ENCODE measurements at regions not wholly inside any gene's neighbourhood (a gene's known extent, or its start where the extent isn't known, plus 50 kb on each side); places are given as distances from the start of the nearest gene placed in this dataset.
"Not testable (repeated sequence)": the region's sequence is repeated elsewhere in the genome, so short reads cannot be mapped to it uniquely, and the experiment has no call there.

DNA sequence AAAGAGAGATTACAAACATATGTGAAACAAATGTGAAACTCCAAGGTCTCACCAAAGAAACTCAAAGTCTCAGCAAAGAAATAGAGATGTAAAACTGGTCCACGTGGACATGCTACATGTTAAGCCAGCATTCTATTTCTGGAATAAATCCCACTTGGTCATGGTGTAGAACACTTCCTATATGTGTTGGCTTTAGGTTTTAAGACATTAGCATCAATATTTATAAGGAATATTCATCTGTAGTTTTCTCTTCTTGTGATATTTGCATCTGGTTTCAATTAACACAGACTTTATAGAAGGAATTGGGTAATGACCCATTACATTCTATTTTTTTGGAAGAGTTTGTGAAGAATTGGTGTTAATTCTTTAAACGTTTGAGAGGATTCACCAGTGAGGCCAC lies 133.1 kb downstream of the COPS8 start:
- DNase-seq, result no peak

DNA sequence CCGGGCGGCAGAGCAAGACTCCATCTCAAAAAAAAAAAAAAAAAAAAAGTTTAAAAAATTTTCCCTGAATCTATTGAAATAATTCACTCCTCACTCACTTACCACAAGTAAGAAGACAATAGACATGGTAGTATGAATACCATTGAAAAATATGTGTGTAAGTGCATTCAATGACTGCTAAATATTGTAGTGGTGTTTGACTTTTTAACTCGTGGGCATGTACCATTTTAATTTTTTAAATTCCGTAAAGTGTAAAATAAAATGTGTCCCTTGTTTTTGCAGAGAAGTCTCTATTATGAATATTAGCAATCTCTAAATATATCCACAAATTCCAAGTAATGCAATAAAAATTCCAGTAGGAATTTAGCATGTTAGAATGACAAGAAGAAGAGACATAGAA lies 134.1 kb downstream of the COPS8 start:
- no peak for DNase-seq

DNA sequence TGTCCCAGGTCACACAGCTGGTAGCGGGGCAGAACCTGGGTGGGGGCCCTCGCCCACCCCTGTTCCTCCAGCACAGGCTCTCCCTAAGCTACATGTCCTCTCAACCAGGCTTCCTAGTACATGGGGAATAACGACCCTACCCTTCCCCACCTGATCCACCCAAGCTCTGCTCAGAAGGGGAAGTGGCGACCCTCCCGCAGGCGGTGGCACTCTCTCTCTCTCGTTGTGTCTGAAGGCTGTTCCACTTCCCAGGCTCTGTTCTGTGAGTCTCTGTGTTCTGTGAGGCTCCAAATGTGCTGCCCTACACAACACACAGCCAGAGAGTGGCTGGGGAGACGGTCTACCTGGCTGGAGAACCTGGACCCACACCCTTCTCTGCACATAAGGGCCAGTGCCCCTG lies 135.8 kb downstream of the COPS8 start:
- DNase-seq, result no peak

DNA sequence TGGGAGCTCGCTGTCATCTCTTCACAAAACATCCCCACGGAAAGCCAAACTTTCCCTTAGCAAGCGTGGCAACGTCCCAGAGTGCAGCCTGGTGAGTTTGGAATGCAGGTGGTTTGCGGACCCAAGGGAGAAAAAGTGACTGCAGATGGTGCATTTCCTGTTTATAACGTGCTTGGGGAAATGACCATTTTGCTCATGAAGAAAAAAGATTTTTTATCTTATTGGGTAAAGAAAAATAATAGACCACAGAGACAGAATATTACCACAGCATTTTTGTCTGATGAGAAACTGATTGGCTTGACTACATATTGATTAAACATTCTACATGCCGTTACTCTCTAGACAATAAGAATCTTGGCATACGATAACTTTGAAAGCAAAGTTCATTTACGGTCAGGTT lies 136.5 kb downstream of the COPS8 start:
- DNase-seq, result no peak

DNA sequence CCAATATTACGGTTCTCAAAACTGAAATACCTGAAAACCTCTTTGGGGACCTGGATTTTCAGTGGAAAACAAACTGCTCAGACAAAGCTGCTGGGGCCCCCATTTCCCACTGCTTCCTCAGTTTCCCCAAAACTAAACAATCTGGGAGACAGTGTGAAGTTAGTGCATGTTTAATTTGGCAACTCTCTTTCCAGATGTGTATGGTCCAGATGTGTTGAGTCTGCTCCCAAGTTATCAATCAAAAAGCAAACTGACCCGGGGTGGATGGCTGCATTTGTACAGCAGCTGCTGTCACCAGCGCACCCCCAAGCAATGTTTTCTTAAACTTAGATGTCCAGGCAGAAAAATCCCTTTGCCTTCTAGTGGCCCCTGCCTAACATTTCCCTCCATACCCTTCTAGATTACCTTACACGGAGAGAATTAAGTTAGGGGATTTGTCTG lies 136.9 kb downstream of the COPS8 start:
- no peak for DNase-seq

DNA sequence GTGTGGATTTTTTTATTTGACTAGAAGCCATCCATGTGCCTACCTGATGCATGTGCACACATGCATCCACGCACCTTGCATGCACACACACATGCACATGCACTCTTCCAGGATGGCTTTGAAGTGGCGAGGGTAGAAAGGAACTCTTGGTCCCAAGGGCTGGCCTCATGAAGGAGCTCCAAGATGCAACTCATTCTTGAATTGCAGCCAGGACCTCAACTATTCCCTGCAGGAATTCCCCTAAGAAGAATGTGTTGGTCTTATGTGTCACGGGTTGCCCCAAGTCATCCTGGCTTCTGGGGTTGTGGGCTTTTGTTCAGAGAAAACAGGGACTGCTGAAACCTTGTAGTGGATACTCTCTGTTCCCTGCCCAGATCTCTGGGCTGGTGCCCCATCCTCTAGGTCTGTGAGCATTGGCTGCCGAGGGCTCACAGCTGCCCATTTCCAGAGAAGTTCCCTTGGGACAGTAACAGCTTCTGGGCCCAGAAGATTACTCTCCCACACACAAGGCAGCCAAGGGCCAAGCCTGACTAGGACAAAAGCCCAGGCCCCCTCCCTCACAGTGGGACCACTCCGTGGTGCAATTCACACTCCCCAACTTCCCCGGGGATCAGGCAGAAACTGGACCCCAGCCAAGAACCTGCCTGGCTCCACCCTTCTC lies 137.6 kb downstream of the COPS8 start:
- no peak for DNase-seq

DNA sequence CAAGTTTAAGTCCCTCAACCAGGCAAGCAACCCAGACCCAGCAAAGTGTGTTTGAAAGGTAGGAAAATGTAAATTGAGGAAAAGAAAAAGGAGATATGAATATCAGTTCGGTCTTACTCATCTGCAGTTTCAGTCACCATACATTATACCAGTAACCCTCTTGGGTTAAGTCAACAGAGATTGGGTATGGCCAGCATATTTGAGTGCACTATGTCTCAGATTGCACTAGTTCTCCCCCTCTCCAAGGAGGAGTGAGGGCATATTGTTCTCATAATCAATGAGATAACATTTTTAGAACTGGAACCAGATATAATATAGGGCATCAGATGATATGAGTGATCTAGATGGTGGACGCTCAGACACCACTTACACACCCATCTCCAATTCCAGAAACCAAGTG lies 141.5 kb downstream of the COPS8 start:
- no peak for DNase-seq

DNA sequence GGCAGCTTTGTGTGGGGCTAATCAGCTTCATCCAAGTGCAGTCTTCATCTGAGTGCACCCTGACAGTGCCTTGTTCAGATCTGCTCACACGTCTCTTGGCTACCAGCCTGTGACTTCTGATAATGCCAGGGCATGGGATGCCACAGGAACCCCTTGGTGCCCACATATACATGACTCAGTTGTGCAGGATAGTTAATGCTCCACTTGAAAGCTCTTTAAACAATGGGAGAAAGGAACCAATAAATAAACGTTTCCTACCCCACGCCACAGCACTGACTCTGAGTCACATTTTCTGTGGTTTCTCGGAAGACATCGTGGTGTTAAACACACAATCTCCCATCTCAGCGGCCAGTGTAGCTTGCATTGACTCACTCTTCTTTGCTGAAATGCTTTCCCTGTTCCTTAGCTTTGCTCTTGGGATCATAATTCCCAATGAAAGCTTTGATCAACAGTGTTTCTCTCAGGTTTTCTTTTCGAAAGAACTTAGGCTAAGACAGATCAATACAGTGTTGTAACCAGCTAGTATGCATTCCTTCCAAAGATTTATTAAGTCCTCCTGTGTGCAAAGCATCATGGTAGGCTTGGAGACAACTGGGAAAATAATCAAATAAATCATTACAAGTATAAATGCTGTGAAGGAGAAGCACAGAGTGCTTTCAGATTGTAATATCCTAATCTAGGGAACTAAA lies 142.0 kb downstream of the COPS8 start:
- DNase-seq, result no peak

DNA sequence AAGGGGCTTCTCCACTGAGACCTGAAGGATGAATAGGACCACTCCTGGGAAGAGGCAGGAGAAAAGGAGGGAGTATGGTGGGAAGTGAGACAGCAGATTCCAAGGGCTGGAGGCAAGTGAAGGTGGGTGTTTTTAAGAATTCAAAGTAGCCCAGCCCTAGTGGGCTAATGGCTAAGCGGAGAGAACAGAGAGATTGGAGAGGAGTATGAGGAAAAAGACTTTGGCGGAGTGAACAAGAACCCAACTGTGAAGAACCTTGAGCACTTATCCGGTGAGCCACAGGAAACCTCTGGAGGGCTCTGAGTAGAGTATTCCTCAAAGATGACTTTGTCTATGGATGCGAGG lies 142.6 kb downstream of the COPS8 start:
- DNase-seq, result no peak

DNA sequence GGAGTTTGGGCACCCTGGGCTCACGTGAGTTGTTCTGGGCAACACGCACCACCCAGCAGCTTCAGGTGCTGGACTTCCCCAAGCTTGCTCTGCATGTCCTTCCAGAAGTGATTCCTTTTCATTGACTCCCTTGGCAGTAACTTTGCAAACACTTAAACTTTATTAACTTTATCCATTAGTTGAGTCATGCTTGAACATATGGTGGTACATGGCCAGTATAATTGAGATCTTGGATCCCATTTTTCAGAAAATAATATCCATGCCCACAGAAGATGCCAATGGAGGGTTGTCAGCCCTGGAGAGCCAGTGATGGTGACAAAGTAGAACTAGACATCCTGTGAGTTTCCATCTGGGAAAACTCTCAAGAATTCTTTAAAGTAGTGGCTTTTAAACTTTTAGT lies 144.2 kb downstream of the COPS8 start:
- DNase-seq, result no peak

DNA sequence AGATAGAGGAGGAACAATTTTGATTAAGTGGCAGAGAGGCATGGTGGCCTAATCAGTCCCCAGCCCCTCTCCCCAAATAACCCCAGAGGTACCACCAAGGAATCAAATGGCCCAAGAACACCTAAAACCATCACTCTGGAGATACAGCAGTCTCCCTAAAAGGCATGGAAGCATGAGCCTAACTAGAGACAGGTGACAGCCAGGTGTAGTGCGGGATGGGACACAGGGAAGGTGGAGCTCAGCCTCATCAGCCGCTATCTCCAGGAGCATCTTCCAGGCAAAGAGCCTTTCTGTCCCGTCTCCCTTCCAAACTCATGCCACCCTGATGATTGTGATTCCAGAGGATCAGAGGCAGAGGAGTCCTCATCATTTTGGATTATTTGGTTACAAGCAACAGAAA lies 144.7 kb downstream of the COPS8 start:
- DNase-seq, result no peak

DNA sequence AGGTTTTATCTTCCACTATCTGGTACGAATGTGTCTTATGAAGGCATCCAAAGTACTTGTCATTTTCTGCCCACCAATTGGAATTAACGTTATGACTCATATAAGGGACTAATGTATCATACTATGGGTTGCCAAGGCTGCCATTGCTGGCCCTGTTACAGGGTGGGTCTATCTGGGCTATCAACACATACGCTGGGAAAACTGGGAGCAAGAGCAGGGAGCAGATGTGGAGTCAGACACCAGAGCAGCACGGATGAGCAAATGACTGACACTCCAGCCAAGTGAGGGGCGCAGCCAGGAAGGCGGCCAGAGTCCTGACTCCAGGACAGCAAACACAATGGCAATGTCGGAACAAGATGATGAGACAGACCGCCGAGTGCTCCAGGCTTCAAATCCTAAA lies 145.9 kb downstream of the COPS8 start:
- no peak for DNase-seq

DNA sequence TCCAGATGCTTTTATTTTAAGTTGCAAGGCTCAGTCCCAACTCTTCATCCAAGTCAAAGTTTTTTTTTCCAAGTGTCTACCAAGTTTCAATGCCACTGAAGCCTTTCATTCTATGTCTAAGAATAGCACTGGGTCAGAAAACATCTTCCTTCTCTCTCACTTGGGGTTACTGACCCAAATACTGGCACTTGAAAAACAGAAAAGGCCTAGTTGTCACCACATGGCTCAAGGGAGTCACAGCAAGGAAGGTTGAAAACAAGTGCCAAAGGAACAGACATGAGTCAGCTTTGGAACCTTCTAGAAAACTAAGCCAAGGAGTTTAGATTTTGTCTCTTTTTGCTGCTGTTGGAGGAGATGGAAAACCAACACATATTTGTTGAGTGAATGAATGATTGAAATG lies 146.5 kb downstream of the COPS8 start:
- no peak for DNase-seq

DNA sequence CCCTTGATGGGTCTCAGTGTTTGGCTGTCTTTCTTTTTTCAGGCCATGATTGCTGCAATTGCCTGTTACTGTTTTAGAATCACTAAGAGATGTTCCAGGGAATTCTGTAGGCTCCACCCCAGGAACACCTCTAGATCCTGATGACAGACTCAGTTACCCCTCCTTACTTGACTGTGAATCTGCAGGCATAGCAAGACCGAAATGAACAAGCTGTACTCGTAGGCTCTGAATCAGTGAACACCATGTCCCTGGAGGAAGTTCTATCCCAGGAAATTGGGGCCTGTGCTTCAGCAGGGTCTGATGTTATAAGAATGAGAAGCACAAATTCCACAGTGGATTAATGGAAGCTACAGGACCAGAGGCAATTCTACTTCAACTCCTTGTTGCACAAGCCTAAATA lies 148.6 kb downstream of the COPS8 start:
- no peak for DNase-seq

DNA sequence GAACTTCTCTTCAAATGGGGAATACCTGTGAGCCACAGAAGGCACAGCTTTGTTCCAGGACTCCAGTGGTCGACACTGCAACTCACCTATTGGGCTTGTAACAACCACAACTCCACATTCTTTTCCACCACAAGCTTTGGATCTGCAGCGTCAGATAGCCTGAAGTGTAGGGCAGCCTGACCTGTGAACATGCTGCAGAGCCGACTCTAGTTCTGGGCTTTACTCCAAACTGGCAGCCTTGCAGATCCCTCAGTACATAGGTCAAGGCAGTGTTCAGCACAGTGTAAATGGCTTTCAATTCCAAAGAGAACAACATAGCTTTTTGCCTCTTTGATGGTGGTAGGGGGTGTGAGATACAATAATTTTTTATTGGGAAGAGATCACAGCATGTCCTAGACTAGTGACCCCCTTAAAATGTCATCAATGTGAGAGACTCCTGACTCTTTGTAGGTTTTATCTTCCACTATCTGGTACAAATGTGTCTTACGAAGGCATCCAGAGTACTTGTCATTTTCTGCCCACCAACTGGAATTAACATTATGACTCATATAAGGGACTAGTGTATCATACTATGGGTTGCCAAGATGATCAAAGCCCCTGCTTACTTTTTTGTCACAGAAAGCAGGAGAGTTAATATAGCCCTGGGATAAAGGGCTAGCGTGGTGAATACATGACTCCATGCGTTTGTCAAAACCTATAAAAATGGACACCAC lies 149.8 kb downstream of the COPS8 start:
- DNase-seq, result no peak

DNA sequence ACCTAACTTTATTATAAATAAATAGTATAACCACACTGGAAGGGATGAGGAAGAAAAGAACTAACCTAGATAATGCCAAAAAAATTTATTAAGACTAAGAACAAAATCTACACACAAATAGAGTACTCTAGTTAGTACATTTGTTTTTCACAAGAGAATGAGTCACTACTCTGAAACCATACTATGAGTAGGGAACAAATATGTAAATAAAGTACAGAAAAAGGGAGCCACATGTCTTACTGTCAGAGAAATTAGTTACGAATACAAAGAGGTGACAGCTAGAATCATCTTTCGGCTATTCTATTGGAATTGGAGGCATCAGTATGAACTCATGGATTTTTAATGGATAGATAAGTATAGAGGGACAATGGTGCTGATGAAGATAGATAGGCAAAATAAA lies 150.5 kb downstream of the COPS8 start:
- DNase-seq, result no peak

DNA sequence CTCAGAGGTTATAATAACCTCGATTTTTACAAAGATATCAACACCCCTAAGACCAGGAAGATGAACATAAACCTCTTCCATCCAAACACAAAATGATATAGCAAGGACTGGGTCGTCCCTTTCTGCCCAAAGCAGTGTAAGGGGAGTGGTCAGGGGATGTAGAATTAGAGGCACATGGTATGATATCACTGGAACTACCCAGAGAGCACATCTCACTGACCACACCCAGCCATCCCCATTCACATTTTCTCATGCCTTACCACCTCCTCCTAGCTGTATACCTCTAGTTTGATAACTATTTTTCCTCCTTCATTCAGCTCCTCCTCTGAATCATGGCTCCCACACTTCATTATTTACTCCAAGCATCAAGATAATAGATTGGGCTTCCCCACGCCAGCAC lies 152.6 kb downstream of the COPS8 start:
- DNase-seq, result no peak

DNA sequence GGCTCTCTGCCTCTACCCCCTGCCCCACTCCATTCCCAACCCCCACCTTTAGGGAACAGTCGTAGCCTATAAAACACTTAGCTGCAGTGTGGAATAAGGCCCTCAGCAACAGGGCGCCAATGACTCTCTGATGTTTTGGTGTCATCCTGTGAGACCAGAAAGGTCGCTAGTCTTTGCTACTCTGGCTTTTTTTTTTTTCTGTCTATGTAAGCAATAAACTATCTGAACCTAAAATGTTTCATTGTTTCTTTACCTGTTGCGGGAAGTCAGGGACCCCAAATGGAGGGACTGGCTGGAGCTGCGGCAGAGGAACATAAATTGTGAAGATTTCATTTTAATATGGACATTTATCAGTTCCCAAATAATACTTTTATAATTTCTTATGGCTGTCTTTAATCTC lies 154.6 kb downstream of the COPS8 start:
- no peak for DNase-seq

DNA sequence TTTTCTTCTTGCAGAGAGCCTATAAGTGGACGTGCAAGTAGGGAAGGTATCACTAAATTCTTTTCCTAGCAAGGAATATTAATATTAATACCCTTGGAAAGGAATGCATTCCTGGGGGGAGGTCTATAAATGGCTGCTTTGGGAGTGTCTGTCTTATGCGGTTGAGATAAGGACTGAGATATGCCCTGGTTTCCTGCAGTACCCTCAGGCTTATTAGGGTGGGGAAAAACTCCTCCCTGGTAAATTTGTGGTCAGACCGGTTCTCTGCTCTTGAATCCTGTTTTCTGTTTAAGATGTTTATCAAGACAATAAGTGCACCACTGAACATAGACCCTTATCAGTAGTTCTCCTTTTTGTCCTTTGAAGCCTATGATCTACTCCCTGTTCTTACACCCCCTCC lies 155.2 kb downstream of the COPS8 start:
- not testable (repeated sequence) for DNase-seq

DNA sequence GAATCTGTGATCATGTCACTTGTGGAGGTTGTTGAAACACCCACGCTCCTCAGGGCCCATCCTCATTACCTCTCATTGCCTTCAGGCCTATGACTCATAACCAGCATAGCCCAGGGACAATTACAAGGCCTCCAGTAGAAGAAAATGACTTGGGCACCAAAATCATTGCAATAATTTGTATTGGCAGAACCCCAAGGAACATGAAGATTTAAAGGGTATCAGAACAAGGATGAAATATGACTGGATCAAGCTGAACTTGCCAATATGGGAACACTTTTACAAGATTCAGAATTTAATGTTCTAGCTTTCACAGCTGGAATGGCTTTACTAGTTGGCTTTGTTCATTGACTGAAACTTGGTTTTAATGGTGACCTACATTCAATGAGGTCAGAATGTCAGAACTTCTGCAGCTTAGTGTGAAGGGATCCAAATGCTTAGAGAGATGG lies 156.4 kb downstream of the COPS8 start:
- no peak for DNase-seq

DNA sequence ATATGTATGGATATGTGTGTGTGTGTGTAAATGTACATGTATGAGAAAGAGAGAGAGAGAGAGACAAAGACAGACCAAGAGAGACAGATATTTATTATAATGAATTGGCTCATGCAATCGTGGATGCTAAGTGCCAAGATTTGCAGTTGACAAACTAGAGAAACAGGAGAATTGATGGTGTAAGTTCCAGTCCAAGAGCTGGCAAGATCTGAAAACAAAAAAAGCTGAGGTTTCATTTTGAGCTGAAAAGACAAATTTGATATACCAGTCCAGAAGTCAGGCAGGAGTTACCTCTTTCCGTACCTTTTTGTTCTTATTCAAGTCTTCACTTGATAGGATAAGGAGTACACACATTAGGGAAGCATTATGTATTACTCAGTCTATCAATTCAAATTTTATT lies 157.8 kb downstream of the COPS8 start:
- DNase-seq, result no peak

DNA sequence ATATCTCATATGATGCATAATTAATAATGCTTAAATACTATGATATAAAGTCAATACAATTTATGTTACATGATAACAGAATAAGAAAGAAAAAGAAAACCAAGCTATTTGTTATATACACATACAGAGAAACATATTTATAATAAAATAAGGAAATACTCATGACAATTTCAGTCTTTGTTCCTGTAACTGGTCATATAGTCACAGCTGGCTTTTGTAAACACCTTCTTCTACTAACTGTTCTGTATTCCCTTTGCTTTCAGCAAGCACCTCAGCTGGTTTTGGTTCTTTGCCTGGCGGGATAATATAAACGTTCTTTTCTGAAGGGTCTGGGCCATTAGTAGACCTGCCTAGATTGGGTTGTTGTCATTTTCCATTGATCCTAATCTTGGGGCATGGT lies 158.5 kb downstream of the COPS8 start:
- no peak for DNase-seq

DNA sequence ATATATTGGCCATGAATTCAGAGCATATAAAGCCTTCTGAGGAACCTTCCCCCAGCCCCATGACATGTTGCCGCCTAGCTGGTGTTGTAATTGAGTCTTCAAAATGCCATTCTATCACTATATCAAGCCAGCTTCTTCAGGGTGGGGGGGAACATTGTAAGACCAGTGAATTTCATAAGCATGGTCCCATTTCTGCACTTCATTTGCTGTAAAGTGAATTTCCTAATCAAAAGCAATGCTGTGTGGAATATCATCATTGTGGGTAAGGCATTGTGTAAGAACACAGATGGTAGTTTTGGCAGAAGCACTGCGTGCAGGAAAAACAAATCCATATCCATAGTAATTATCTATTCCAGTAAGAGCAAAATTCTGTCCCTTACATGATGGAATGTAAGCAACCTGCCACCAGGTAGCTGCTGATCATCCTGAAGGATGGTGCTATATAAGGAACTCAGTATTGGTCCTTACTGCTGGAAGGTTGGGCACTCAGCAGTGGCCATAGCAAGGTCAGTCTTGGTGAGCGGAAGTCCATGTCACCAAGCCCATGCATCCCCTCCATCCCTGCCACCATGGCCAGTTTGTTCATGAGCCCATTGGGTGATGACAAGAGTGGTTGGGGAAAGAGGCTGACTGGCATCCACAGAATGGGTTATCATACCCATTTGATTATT lies 159.4 kb downstream of the COPS8 start:
- DNase-seq, result no peak

DNA sequence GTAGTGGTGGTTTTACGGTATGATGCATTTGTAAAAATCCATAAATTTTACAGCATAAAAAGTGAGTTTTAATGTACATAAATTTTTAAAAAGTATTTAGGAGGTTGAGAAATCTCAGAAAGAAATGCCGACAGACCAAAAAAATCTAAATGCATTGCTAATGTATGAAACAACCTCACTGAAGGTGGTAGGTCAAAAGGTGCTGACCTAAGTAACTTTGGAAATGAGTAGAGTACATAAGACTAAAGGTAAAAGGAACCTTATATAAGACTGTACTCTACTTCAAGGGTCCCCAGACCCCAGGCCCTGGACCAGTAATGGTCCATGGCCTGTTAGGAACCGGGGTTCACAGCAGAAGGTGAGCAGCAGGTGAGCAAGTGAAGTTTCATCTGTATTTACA lies 163.4 kb downstream of the COL6A3 start:
- no peak for DNase-seq
